SJCRH30 (cell line): ENCODE measurements at regions not wholly inside any gene's neighbourhood (a gene's known extent, or its start where the extent isn't known, plus 50 kb on each side); places are given as distances from the start of the nearest gene placed in this dataset.

Source experiments
- DNase-seq, 2 experiments: peaks; one replicate each; pipeline ENCODE4 v3.0.0-alpha.2; 2015 to 2020
- H3K27ac ChIP-seq: fragments of 250-450 bp; sonication (Bioruptor Pico); 2 replicates; pipeline ENCODE4 v1.5.1; 2020; ENCODE audit warnings: mild to moderate bottlenecking, moderate library complexity
- H3K27me3 ChIP-seq: fragments of 250-450 bp; sonication (Bioruptor Pico); 2 replicates; pipeline ENCODE4 v1.5.1; 2020; ENCODE audit warnings: mild to moderate bottlenecking, moderate library complexity
- H3K36me3 ChIP-seq: fragments of 250-450 bp; sonication (Bioruptor Pico); 2 replicates; pipeline ENCODE4 v1.5.1; 2020; ENCODE audit warnings: mild to moderate bottlenecking, moderate library complexity
- H3K4me1 ChIP-seq: fragments of 250-450 bp; sonication (Bioruptor Pico); 2 replicates; pipeline ENCODE4 v1.5.1; 2020; ENCODE audit warnings: mild to moderate bottlenecking, moderate library complexity
- H3K4me3 ChIP-seq: fragments of 250-450 bp; sonication (Bioruptor Pico); 2 replicates; pipeline ENCODE4 v1.5.1; 2020; ENCODE audit warnings: mild to moderate bottlenecking, moderate library complexity
- H3K9me3 ChIP-seq: fragments of 250-450 bp; sonication (Bioruptor Pico); replicated peaks from 2 replicates; pipeline ENCODE4 v1.5.1; 2020; ENCODE audit warnings: mild to moderate bottlenecking, moderate library complexity

DNA sequence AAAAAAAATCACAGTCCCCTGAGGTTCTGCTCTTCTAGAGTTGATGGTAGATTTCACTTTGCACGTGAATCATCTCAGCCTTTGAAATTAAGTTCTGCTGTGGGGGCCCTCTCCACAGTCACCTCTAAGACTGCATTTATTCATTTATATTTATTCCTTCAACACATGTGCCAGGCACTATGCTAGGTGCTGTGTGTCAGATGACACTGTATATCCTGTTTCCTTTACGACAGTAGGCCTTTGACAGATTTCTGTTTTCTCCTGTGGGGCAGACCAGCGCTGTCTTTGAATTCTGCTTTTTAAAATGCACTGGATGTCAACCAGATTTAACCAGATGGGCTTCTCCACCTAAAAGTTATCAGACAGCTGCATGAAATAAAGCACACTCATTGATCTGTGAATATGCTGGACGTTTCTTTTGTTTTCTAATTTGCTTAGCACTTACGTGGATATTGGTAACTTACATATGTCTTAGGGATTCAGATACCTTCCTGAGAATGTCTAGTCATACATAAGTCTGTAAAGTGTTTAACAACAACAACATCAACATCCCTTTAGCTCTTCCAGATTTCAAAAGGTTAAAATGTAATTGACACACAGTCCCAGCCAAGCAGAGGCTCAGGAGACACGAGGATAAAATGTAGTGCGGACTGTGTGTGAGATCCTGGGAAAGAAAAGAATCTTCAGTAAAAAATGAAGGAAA, 525.5 kb upstream of the MCTP2 start:
- Histone ChIP-seq H3K27me3 (no peaks in the 10 kb centered on the region), H3K27ac (no peak overlapping the region)
- DNase-seq = no peak

DNA sequence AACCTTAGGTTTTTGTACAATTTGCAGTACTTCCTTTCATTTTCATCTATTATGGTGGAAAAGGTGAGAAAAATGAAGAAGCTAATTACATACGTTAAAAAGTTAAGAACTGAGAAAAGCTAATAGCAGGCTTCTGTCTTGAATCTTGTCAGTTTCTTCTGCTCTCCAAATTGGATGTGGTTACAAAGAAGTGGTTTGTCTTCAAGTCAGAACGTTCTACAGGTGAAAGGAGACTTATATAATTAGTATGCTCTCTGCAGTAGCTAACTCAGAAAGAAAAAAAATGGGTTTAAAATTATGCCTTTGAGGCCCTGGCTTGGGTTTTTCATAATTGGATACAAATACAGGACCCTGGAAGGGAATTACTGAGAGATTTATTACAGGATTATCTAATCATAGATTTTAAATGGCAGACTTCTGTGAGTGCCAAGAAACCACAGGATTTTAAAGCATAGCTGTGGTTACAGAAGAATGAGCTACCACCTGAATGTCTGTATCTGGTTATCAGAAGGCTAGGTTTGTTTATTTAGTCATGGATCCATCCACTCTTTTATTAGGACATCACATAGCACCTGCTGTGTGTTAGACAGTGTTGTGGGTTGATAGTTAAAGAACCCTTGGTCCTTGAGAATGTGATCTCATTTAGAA, 528.1 kb upstream of the MCTP2 start:
- Histone ChIP-seq H3K27ac (no peak overlapping the region), H3K9me3 (no peaks in the 10 kb centered on the region; the same call in 1 of the 2 replicates), H3K27me3 (no peaks in the 10 kb centered on the region), H3K4me1 (peaks cover 42% of the 10 kb centered on the region), H3K36me3 (no peaks in the 10 kb centered on the region), H3K4me3 (no peak overlapping the region)
- DNase-seq = peak; percentile 26 to 77

More for the DNA sequence above, 525.5 kb upstream of the MCTP2 start:
- no peaks in the 10 kb centered on the region for H3K36me3 ChIP-seq
- no peaks in the 10 kb centered on the region for H3K9me3 ChIP-seq
- H3K4me3 ChIP-seq = no peak overlapping the region
- H3K4me1 ChIP-seq = peaks cover 42% of the 10 kb centered on the region

DNA sequence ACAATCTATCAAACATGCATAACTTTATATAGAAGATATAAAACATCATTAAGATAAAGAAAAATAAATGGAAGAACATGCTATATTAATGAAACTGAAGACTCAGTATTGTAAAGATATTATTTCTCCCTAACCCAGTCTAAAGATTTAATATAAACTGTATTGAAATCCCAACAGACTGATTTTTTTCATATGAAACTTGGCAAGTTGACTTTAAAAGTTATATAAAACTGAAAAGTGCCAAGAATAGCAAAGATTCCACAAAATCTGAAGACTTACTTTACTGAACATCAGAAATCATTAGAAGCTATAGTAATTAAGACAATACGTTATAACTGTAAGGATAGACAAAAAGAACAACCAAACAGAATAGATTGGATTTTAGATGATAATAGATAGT, 531.3 kb upstream of the MCTP2 start:
- Histone ChIP-seq H3K4me3 (no peak overlapping the region), H3K36me3 (no peaks in the 10 kb centered on the region; the same call in 1 of the 2 replicates), H3K27ac (no peak overlapping the region), H3K27me3 (no peaks in the 10 kb centered on the region), H3K4me1 (peaks cover 25% of the 10 kb centered on the region), H3K9me3 (no peaks in the 10 kb centered on the region; the same call in none of the 2 replicates)
- DNase-seq = no peak

DNA sequence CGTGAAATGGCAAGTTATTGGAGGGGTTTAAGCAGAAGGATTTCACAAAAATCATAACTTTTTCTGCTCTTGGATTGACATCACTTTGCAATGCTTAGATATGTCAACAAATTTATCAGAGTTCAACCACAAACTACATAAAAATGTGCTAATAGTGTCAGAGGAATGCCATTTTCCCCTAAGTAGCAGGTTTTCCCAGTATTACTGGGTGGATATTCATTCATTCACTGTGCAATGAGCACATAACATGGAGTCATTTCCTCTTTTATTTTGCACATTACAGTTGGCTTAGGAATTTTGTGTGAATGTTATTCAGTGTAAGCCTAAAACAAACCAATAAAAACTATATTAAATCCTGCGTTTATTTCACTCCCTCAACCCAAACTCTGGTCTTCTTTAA, 537.3 kb upstream of the MCTP2 start:
- Histone ChIP-seq H3K4me3 (no peak overlapping the region), H3K4me1 (no peaks in the 10 kb centered on the region), H3K27me3 (no peaks in the 10 kb centered on the region), H3K27ac (no peak overlapping the region), H3K9me3 (no peaks in the 10 kb centered on the region; the same call in none of the 2 replicates), H3K36me3 (no peaks in the 10 kb centered on the region; the same call in 1 of the 2 replicates)
- no peak for DNase-seq

DNA sequence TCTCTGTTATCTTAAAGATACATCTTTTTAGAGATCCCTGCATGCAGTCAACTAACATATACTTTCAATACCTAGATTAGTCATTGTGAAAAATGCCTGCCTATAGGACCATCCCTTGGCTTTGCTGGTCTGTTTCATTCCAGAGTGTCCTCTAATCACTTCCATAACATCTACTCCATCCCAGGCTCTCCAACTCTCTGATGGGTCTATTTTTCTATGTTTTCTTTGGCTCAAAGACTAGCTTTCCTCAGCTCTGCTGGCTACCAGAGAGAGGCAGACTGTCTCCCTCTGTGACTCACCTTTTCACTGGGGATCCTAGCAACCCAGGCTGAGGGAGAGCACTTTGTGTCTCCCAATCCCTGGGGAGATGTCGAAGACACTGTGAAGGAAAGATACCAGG, 547.7 kb upstream of the MCTP2 start:
- no peaks in the 10 kb centered on the region for H3K4me1 ChIP-seq
- H3K4me3 ChIP-seq = no peak overlapping the region
- no peak for DNase-seq
- no peaks in the 10 kb centered on the region for H3K36me3 ChIP-seq
- peaks cover 13% of the 10 kb centered on the region; the same call in 1 of the 2 replicates for H3K9me3 ChIP-seq
- no peaks in the 10 kb centered on the region for H3K27me3 ChIP-seq
- no peak overlapping the region for H3K27ac ChIP-seq

DNA sequence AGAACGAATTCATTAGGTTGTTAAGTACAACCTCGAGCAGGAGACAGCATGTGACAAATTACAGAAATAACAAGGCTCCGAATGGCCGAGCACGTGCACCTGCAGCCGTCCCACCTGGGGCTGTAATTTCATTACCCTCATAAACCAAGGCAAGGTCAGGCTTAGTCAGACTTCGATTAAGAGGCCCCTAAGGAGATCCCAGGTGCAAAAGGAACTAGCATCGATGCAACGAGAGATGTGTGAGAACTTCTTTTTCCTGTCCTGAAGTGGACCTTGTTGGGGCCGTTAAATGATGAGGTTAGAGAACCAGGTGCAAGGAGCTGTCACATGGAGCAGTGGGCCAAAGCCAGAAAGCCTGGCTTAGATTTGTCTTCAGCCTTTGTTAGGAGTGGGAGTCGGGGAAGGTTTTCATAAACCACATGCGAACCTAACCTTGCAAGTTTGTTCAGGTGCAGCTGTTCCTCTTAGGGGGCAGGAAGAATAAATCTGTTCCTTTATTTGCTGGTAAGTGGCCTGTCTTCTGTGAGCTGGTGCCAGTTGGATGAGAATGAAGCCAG, 559.9 kb upstream of the MCTP2 start:
- Histone ChIP-seq H3K9me3 (no peaks in the 10 kb centered on the region; the same call in 1 of the 2 replicates), H3K4me3 (no peak overlapping the region), H3K27me3 (no peaks in the 10 kb centered on the region), H3K27ac (no peak overlapping the region), H3K4me1 (no peaks in the 10 kb centered on the region), H3K36me3 (no peaks in the 10 kb centered on the region)
- no peak for DNase-seq

DNA sequence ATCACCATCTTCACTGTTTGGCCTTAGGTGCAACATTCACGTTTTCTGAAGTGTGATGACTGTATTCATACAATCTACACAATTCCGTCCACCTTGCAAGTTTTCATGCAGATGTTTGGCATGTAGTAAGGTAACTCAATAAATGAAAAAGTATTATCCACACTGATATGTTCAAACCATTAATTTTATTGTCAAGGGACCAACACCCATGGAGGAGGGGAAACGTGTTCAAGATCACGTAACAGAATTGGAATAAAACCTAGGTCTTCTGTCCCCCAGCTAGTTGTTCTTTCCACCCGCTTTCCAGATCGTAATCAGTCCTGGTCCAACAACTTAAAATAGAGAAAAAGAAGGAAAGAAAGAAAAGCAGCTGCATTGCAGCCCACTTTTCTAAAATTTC, 560.4 kb upstream of the MCTP2 start:
- DNase-seq = no peak
- no peak overlapping the region for H3K27ac ChIP-seq
- H3K4me3 ChIP-seq = no peak overlapping the region
- H3K36me3 ChIP-seq = no peaks in the 10 kb centered on the region
- H3K4me1 ChIP-seq = no peaks in the 10 kb centered on the region
- no peaks in the 10 kb centered on the region; the same call in 1 of the 2 replicates for H3K9me3 ChIP-seq
- H3K27me3 ChIP-seq = no peaks in the 10 kb centered on the region

DNA sequence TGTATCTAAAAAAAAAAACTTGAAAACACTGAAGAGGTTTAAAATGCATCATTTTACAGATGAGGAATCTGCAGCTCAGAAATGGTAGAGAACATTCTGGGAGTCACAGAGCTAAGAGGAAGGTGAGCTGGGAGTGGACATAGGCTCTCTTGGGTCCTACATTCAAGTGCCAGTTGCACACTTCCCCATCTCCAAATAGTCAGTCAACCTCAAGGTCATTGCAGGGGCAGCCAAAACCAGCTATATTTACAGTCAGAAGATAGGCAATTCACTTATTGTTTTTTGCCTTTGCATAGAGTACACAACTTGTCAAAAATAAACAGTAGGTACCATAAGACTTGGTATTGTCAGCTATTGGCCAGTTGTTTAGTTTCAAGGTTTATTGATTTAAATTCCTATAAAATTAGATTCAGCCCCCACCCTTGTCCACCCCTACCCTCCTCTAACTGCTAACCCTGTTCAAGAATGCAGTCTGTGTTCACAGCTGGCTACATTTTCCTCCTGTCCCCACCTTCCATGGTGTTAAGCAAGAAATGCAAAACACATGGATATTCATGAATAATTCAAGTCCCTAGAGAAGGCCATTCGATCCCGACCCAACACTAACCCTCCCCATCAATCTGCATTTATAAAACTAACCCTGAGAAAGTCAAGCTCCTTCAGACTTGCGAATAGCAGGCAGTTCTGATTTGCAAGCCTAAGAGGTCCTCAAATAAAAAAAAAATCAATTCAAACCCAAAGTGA, 567.0 kb upstream of the MCTP2 start:
- H3K4me1 ChIP-seq = peaks cover 7% of the 10 kb centered on the region
- H3K36me3 ChIP-seq = no peaks in the 10 kb centered on the region
- no peak overlapping the region for H3K4me3 ChIP-seq
- H3K9me3 ChIP-seq = no peaks in the 10 kb centered on the region
- no peak overlapping the region for H3K27ac ChIP-seq
- H3K27me3 ChIP-seq = 0 out of 2 replicates have a peak, but pooled peaks cover 3% of the 10 kb centered on the region
- DNase-seq = peak in 1 of 2 experiments; percentile 24

DNA sequence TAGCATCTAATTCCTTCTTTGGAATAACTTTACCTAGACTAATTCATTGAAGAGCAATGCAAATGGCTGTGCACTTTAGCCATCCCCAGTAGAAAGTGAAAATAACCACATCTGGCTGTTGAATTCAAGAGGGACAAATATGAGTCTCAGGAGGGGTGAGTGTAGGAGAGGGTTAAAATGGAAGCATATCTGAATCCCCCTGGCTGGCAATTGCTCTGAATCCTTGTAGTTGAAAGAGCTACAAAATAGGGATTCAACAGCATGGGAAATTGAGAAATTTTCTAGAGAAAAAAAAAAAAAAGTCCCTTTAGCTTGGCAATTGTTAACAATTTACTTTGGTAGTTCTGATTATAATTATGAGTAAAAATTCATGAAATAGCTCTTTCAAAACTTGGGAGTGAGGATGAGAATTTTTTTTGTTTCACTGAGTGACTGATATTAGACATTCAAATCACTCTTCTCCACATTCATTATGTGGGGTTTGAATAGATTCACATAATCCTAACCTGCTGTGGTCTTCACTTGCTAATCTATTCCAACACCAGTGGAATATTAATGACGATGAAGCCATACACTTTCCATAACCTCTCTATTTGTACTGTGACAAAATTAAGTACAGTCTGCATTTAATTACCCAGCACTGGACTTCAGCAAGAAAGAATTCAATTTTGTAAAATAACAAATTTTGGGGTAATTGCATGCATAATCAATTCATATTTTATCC, 569.0 kb upstream of the MCTP2 start:
- Histone ChIP-seq H3K4me1 (peaks cover 19% of the 10 kb centered on the region), H3K4me3 (no peak overlapping the region), H3K27ac (no peak overlapping the region)

DNA sequence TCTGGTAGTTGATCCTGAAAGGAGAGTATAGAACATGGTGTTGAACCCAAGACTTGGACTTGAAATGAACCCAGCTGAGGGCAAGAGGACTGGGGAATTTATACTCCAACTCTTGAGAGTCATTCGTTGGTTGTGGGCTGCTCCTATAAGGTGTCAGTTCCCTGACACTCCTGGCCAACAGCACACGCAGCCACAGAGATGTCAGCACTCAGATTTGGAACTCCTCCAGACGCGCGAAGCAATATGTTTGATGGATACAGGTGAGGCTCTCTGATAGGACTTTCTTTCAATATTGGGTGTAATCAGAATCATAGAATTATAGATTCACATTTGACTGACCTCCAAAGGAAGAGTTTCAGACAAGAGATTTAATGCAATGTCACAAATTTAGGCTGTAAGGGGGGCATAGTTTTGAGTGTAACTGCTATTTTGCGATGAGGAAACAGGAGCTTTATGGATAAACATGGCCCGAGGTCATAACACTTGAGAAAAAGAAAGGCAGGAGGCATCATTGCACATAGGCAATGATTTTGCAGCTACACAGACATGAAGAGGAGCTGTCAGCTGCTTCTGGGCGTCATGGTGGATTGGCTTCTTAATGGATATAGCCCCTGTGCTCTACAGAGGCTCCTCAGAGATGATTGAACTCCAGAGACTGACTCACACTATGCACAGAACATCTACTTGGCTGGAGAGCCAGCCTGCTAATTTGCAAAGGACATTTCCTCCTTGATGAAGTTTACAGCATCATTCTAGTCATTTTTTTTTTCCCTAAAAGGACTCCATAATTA, 569.2 kb upstream of the RGMA start:
- DNase-seq = peak; percentile 90 to 96
- Histone ChIP-seq H3K4me1 (peaks cover 15% of the 10 kb centered on the region), H3K36me3 (no peaks in the 10 kb centered on the region), H3K27me3 (no peaks in the 10 kb centered on the region), H3K9me3 (no peaks in the 10 kb centered on the region), H3K4me3 (peak overlapping the region; percentile 33), H3K27ac (peak overlapping the region; percentile 74)

More for the DNA sequence above, 569.0 kb upstream of the MCTP2 start:
- H3K27me3 ChIP-seq = 0 out of 2 replicates have a peak, but pooled peaks cover 3% of the 10 kb centered on the region
- DNase-seq = no peak
- H3K9me3 ChIP-seq = no peaks in the 10 kb centered on the region
- no peaks in the 10 kb centered on the region for H3K36me3 ChIP-seq

DNA sequence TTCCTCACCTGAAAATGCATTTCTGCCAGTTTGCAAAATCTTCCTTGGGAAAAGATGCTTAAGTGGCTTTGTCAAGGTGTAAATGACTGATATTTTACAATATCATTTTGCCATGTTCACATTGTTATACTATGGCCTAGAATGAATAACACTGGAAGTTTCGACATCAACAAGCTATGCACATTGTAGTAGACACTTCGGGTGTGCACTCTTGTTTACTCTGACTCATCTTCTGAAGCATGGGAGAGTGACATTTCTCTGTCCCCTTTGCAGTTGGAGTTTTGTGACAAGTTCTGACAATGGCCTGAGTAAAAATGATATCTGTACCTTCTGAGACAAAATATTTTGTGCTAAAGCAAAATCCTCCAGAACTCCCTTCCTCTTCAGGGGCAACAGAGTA, 567.0 kb upstream of the RGMA start:
- peaks cover 15% of the 10 kb centered on the region for H3K4me1 ChIP-seq
- no peaks in the 10 kb centered on the region for H3K36me3 ChIP-seq

DNA sequence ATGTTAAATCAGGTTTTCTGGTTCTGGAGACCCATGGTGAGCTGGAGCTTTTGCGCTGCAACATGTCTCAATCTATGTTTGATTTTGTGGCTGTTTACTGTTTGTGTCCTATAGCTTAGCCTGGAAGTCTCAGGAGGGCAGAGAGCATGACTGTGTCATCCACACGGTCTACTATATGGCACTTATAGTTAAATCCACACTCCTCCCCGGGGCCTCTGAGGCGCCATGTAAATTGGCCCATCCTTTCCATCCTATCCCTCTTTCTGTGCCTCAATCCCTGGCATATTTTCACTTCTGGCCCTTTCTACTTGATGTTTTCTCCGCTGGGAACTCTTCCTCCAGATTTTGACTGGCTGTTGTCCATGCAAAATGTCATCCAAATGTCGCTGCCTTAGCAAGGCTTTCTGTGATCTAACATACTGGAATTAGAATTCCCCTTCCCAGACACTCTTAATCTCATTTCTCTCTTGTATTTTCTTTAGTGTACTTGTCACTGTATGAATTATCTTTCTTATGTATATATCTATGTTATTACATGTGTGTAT, 560.8 kb upstream of the RGMA start:
- H3K4me3 ChIP-seq = no peak overlapping the region
- H3K27ac ChIP-seq = no peak overlapping the region
- no peak for DNase-seq
- no peaks in the 10 kb centered on the region for H3K9me3 ChIP-seq
- no peaks in the 10 kb centered on the region for H3K36me3 ChIP-seq
- H3K27me3 ChIP-seq = no peaks in the 10 kb centered on the region
- H3K4me1 ChIP-seq = peaks cover 12% of the 10 kb centered on the region

More for the DNA sequence above, 567.0 kb upstream of the RGMA start:
- H3K27ac ChIP-seq = no peak overlapping the region
- no peaks in the 10 kb centered on the region for H3K27me3 ChIP-seq
- no peak overlapping the region for H3K4me3 ChIP-seq
- no peak for DNase-seq
- no peaks in the 10 kb centered on the region for H3K9me3 ChIP-seq

DNA sequence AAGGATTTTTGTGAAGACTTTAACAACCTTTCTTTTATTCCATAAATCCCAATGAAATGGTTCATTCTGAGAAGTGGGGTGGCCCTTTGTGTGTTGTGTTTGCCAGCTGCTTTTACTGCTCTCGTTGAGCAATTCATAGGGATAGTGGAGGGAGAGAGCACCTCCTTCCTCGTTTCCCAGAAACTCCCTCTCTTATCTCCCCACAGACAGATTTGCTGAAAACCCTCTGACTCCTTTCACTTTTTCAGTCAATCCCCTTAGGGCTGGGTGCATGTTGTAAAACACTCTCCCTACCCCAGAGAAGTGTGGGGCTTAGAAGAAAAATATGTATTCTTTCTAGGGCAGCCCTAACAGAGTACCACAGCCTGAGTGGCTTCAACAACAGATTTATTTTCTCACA, 557.2 kb upstream of the RGMA start:
- H3K27ac ChIP-seq = no peak overlapping the region
- no peaks in the 10 kb centered on the region for H3K36me3 ChIP-seq
- peaks cover 20% of the 10 kb centered on the region for H3K4me1 ChIP-seq
- DNase-seq = no peak
- no peaks in the 10 kb centered on the region for H3K9me3 ChIP-seq
- no peaks in the 10 kb centered on the region for H3K27me3 ChIP-seq
- no peak overlapping the region for H3K4me3 ChIP-seq
